Endothelial cell of umbilical vein (primary cell): ENCODE measurements at regions not wholly inside any gene's neighbourhood (a gene's known extent, or its start where the extent isn't known, plus 50 kb on each side); places are given as distances from the start of the nearest gene placed in this dataset.

Source experiments
- CTCF ChIP-seq, 2 donors: IDR thresholded peaks; 1 replicate in 1 of 2; 2 replicates in 1 of 2; pipeline ENCODE4 v1.5.1; 2011; ENCODE audit warnings: low read length in 2 of 2, mild to moderate bottlenecking in 2 of 2, moderate library complexity in 2 of 2, control low read depth in 1 of 2, inconsistent platforms in 1 of 2, low read depth in 1 of 2; ENCODE audit not compliant: insufficient read depth in 1 of 2; ENCODE audit errors: extremely low read depth in 1 of 2
- POLR2A ChIP-seq: IDR thresholded peaks from 2 replicates; pipeline ENCODE4 v1.6.1; 2012; ENCODE audit warnings: low read depth, mild to moderate bottlenecking, control low read depth, low read length

DNA sequence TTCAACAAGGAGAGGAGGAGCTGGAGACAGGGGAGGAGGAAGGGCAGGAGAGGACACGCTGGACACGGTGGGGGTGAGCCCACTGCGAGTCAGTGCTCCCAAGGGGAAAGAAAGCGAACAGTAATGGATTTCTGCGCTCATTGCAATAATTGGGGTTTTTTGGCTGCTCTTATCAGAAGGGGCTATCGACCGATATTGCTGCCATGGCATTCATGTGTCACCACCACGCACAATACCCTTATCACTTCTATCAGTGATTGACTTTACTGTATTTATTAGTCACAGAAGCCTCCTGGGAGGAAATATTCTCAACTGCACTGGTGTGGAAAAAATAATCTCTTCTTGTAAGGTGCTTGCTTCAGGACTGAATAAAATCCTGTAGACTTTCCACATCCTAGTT is 55.8 kb downstream of the CEP43 start:
- TF ChIP-seq POLR2A: no peak
- TF ChIP-seq CTCF (IDR thresholded peaks at IDR 0.05; ENCODE audit: extremely low read depth in 1 of 2, insufficient read depth in 1 of 2, low read depth in 1 of 2, low read length in 2 of 2): no peak
